ENCODE measurements at regions not wholly inside any gene's neighbourhood (a gene's known extent, or its start where the extent isn't known, plus 50 kb on each side); places are given as distances from the start of the nearest gene placed in this dataset.
"Not testable (repeated sequence)": the region's sequence is repeated elsewhere in the genome, so short reads cannot be mapped to it uniquely, and the experiment has no call there.

GRCh38 chr19:57027360-57027759 is 92.4 kb upstream of the USP29 start:
- no peak overlapping the region for H3K4me3 ChIP-seq (replicated peaks; ENCODE audit: low read depth, low read length)
- no peak for DNase-seq (ENCODE audit: low read depth)
- TF ChIP-seq CTCF (IDR thresholded peaks at IDR 0.05; ENCODE audit: low read length, missing control alignments) = no peak

- no peak for DNase-seq (ENCODE audit: low read depth)
- H3K4me3 ChIP-seq (replicated peaks; ENCODE audit: low read depth, low read length) = no peak overlapping the region
- no peak for TF ChIP-seq CTCF (IDR thresholded peaks at IDR 0.05; ENCODE audit: low read length, missing control alignments)
Observed at GRCh38 chr19:57028804-57029525, 90.8 kb upstream of the USP29 start.

- no peak overlapping the region for H3K4me3 ChIP-seq (replicated peaks; ENCODE audit: low read depth, low read length)
- DNase-seq (ENCODE audit: low read depth) = no peak
- TF ChIP-seq CTCF (IDR thresholded peaks at IDR 0.05; ENCODE audit: low read length, missing control alignments) = no peak
Observed at GRCh38 chr19:57031106-57031505, 88.7 kb upstream of the USP29 start.

- no peak overlapping the region for H3K4me3 ChIP-seq (replicated peaks; ENCODE audit: low read depth, low read length)
- no peak for TF ChIP-seq CTCF (IDR thresholded peaks at IDR 0.05; ENCODE audit: low read length, missing control alignments)
- DNase-seq (ENCODE audit: low read depth) = no peak
Observed at GRCh38 chr19:57033576-57033975, 86.2 kb upstream of the USP29 start.

- no peak for TF ChIP-seq CTCF (IDR thresholded peaks at IDR 0.05; ENCODE audit: low read length, missing control alignments)
- H3K4me3 ChIP-seq (replicated peaks; ENCODE audit: low read depth, low read length) = no peak overlapping the region
- DNase-seq (ENCODE audit: low read depth) = no peak
Observed at GRCh38 chr19:57034544-57034943, 85.2 kb upstream of the USP29 start.

- H3K4me3 ChIP-seq (replicated peaks; ENCODE audit: low read depth, low read length); DNase-seq (ENCODE audit: low read depth): not testable (repeated sequence)
Observed at GRCh38 chr19:57035740-57036139, 84.0 kb upstream of the USP29 start.

GRCh38 chr19:57037556-57037955 is 82.2 kb upstream of the USP29 start:
- DNase-seq (ENCODE audit: low read depth) = no peak

More at GRCh38 chr19:57037556-57037955, 82.2 kb upstream of the USP29 start:
- TF ChIP-seq CTCF (IDR thresholded peaks at IDR 0.05; ENCODE audit: low read length, missing control alignments) = no peak
- H3K4me3 ChIP-seq (replicated peaks; ENCODE audit: low read depth, low read length) = no peak overlapping the region

Data from fibroblast of pulmonary artery (primary cell).